Mammary epithelial cell (primary cell): ENCODE measurements at regions not wholly inside any gene's neighbourhood (a gene's known extent, or its start where the extent isn't known, plus 50 kb on each side); places are given as distances from the start of the nearest gene placed in this dataset.

ENCODE experiments used
- CTCF ChIP-seq, 2 donors: IDR thresholded peaks in 1 of 2; conservative IDR thresholded peaks in 1 of 2; 2 replicates each; pipeline ENCODE4 v1.5.1; 2011 to 2012; ENCODE audit warnings: inconsistent platforms in 2 of 2, low read length in 2 of 2, mild to moderate bottlenecking in 2 of 2, control low read depth in 1 of 2, low read depth in 1 of 2; ENCODE audit not compliant: insufficient read depth in 1 of 2; ENCODE audit errors: extremely low read depth in 1 of 2
- EZH2 ChIP-seq: IDR thresholded peaks from 2 replicates; pipeline ENCODE4 v1.6.1; 2012; ENCODE audit warnings: low read length, inconsistent platforms, borderline replicate concordance

GRCh38 chr1:177811429-177811828 lies 158.4 kb downstream of the SEC16B start:
- TF ChIP-seq CTCF (conservative IDR thresholded peaks at IDR 0.05 in 1 of 2, IDR thresholded peaks at IDR 0.05 in 1 of 2; ENCODE audit: extremely low read depth in 1 of 2, insufficient read depth in 1 of 2, low read depth in 1 of 2, low read length in 2 of 2) = no peak
- no peak for TF ChIP-seq EZH2
